GM18858 (cell line): ENCODE measurements at regions not wholly inside any gene's neighbourhood (a gene's known extent, or its start where the extent isn't known, plus 50 kb on each side); places are given as distances from the start of the nearest gene placed in this dataset.
"Not testable (repeated sequence)": the region's sequence is repeated elsewhere in the genome, so short reads cannot be mapped to it uniquely, and the experiment has no call there.

Source experiments
- ATAC-seq: cut with Tn5 transposase; IDR thresholded peaks from one replicate; pipeline ENCODE4 v1.9.1; 2021; ENCODE audit not compliant: unreplicated experiment

- ATAC-seq, result no peak
These were observed 202.5 kb upstream of the CBLB start for GRCh38 chr3:106071306-106071705.

GRCh38 chr3:106072596-106072995 lies 203.8 kb upstream of the CBLB start:
- ATAC-seq, result not testable (repeated sequence)

GRCh38 chr3:106073806-106074205 lies 205.0 kb upstream of the CBLB start:
- not testable (repeated sequence) for ATAC-seq

GRCh38 chr3:106075731-106076130 lies 206.9 kb upstream of the CBLB start:
- ATAC-seq, result not testable (repeated sequence)

GRCh38 chr3:106078635-106079034 lies 209.8 kb upstream of the CBLB start:
- ATAC-seq, result no peak

GRCh38 chr3:106082616-106083015 lies 213.8 kb upstream of the CBLB start:
- no peak for ATAC-seq

GRCh38 chr3:106083207-106083606 lies 214.4 kb upstream of the CBLB start:
- ATAC-seq, result no peak

GRCh38 chr3:106083854-106084253 lies 215.0 kb upstream of the CBLB start:
- ATAC-seq, result no peak

- no peak for ATAC-seq
These were observed 217.2 kb upstream of the CBLB start for GRCh38 chr3:106086038-106086437.

- ATAC-seq, result no peak
These were observed 217.8 kb upstream of the CBLB start for GRCh38 chr3:106086636-106087035.

- no peak for ATAC-seq
These were observed 219.5 kb upstream of the CBLB start for GRCh38 chr3:106088304-106088703.

- no peak for ATAC-seq
These were observed 220.1 kb upstream of the CBLB start for GRCh38 chr3:106088899-106089298.

GRCh38 chr3:106089806-106090205 lies 221.0 kb upstream of the CBLB start:
- no peak for ATAC-seq

- no peak for ATAC-seq
These were observed 224.0 kb upstream of the CBLB start for GRCh38 chr3:106092792-106093191.

GRCh38 chr3:106093616-106094015 lies 224.8 kb upstream of the CBLB start:
- no peak for ATAC-seq

GRCh38 chr3:106097817-106098435 lies 229.1 kb upstream of the CBLB start:
- no peak for ATAC-seq

GRCh38 chr3:106103383-106103782 lies 234.6 kb upstream of the CBLB start:
- ATAC-seq, result no peak

- no peak for ATAC-seq
These were observed 235.3 kb upstream of the CBLB start for GRCh38 chr3:106104078-106104477.

- no peak for ATAC-seq
These were observed 240.1 kb upstream of the CBLB start for GRCh38 chr3:106108925-106109324.

- not testable (repeated sequence) for ATAC-seq
These were observed 243.7 kb upstream of the CBLB start for GRCh38 chr3:106112561-106112960.

- no peak for ATAC-seq
These were observed 244.9 kb upstream of the CBLB start for GRCh38 chr3:106113747-106114146.

- ATAC-seq, result no peak
These were observed 245.4 kb upstream of the CBLB start for GRCh38 chr3:106114220-106114619.

- ATAC-seq, result no peak
These were observed 246.0 kb upstream of the CBLB start for GRCh38 chr3:106114848-106115247.
